ENCODE measurements at regions not wholly inside any gene's neighbourhood (a gene's known extent, or its start where the extent isn't known, plus 50 kb on each side); places are given as distances from the start of the nearest gene placed in this dataset.

DNA sequence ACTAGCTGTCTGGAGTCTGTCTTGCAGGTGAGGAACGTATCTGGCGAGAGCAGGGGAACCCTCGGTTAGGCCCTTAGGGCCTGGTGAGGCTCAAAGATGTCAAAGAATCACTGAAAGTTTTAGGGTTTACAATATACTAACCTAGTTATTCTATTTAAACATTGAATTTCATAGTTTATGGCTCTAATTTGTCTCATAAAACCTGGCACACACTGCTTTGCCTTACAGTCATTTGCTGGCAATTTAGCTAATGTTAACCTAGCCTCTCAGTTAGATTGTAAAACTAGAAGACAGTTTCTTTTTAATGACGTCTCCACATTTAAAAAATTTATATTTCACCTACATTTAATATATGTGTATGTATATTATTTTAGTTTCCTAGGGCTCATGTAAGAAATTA is 89.6 kb upstream of the DOCK10 start:
- TF ChIP-seq, protein P1, sequence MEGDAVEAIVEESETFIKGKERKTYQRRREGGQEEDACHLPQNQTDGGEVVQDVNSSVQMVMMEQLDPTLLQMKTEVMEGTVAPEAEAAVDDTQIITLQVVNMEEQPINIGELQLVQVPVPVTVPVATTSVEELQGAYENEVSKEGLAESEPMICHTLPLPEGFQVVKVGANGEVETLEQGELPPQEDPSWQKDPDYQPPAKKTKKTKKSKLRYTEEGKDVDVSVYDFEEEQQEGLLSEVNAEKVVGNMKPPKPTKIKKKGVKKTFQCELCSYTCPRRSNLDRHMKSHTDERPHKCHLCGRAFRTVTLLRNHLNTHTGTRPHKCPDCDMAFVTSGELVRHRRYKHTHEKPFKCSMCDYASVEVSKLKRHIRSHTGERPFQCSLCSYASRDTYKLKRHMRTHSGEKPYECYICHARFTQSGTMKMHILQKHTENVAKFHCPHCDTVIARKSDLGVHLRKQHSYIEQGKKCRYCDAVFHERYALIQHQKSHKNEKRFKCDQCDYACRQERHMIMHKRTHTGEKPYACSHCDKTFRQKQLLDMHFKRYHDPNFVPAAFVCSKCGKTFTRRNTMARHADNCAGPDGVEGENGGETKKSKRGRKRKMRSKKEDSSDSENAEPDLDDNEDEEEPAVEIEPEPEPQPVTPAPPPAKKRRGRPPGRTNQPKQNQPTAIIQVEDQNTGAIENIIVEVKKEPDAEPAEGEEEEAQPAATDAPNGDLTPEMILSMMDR (IDR thresholded peaks at IDR 0.05; ENCODE audit: extremely low read depth, missing control alignments), result no peak
- DNase-seq (ENCODE audit: low spot score), result no peak

DNA sequence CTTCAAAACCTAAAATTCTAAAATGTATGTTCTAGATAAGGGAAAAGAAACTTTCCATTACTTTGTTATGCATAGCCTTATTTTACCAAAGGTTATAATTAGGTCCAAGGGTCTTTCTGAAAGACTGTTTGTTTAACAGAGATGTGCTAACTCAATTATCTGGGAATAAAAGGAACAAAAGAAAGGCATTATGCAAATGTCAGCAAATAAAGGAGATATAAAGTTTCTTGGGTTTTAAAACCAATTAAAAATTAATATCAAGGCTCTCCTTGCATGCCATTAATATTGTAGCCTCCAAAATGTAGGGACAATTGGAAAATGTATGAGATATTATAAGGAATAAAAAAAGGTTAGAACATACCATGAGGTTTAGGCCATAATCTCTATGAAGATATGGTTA is 87.8 kb upstream of the DOCK10 start:
- TF ChIP-seq, protein P1 (IDR thresholded peaks at IDR 0.05; ENCODE audit: extremely low read depth, missing control alignments), result no peak
- DNase-seq (ENCODE audit: low spot score), result no peak

DNA sequence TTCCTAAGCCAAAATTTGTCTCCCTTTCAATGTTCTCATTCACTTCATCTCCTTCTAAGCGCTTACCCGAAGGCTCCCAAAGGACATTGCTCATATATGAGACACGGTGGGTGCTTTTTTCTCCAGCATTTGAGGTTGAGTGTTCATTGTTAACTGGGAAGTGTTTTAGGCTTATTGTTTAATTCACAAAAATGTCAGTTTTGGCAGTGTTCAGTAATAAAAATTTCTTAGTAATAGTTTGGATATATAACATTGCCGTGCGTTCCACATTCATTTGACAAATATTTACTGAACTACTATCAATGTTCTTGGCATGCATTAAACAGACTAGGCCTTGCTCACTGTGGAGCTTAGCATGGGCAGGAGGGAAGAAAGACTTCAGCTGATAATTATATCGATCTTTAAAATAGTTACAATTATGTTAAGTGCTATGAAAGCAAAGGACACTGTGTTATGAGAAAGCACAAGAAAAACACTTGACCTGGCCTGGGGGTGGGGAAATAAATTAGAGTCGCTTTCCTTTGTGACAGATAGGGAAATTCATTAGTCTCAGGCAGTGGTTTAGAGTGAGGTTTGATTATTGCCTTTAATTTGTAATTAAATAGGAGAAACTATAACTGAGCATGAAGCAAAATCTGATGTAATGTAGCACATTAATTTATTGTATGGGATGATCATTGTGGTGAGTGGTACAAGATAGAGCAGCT is 82.2 kb upstream of the DOCK10 start:
- TF ChIP-seq, protein P1 (IDR thresholded peaks at IDR 0.05; ENCODE audit: extremely low read depth, missing control alignments), result no peak
- no peak for DNase-seq (ENCODE audit: low spot score)

DNA sequence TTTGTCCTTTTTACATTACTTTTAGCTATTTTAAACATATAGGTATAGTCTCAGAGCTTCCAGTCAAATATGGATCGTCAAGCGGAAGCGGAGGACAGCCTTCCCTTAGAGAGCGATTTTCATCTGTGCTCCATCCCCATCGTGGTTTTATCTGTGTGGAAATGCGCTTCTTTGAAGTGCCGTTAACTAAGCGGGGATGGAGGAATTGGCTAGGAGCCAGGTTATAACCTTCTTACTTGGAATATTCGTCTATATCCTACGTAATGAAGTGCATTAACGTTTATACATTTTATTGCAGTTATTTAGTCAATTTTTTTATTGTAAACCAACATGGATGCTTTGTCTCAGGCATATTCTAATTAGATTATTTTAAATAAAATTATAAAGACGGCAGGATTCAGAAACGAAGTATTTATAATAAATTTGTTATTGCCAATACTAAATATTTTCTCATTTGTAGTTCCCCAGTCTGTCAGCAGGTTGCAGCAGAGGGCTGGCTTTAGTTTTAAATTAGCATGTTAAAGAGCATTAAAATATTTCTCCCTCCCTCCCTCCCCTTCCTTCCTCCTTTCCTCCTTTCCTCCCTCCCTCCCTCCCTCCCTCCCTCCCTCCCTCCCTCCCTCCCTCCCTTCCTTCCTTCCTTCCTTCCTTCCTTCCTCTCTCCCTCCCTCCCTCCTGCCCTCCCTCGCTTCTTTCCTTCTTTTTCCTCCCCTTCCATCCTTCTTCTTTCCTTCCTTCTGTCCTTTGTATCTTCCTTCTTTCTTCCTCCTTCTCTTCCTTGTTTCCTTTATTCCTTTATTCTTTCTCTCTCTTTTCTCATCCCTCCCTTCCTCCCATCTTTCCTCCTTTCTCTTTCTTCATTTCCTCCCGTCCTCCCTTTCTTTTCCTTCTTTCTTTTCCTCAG is 80.6 kb upstream of the DOCK10 start:
- TF ChIP-seq, protein P1 (IDR thresholded peaks at IDR 0.05; ENCODE audit: extremely low read depth, missing control alignments), result peak; percentile 50
- DNase-seq (ENCODE audit: low spot score), result peak; percentile 15

DNA sequence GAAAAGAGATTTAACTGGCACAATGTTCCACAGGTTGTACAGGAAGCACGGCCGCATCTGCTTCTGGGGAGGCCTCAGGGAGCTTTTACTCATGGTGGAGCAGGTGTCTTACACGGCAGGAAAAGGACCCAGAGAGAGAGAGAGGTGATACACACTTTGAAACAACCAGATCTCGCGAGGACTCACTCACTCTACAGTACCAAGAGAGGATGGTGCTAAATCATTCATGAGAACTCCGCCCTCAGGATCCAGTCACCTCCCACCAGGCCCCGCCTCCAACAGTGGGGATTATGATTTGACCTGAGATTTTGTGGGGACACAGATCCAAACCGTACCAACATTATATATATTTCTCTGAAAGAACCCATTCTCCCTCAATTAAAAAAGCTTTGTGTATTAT is 79.7 kb upstream of the DOCK10 start:
- DNase-seq (ENCODE audit: low spot score), result no peak
- TF ChIP-seq, protein P1 (IDR thresholded peaks at IDR 0.05; ENCODE audit: extremely low read depth, missing control alignments), result no peak

DNA sequence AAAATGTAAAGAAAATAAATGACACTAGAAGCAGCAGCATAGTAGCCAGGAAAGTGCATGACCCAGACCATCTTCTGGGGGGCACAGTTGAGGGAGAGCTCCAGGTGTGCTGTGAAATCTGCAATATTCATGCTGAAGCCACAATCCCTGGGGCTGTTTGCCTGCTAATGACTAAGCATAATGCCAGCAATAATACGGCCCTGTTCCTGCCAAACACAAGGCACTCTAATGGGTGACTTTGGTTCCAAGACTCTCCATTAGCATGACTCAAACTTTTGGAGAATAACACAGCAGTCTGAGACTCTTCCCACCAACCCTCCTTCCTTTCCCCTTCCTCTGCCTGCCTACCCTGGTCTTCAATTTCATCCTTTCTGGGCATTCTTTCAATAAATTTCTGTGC is 77.9 kb upstream of the DOCK10 start:
- TF ChIP-seq, protein P1 (IDR thresholded peaks at IDR 0.05; ENCODE audit: extremely low read depth, missing control alignments), result no peak
- no peak for DNase-seq (ENCODE audit: low spot score)

DNA sequence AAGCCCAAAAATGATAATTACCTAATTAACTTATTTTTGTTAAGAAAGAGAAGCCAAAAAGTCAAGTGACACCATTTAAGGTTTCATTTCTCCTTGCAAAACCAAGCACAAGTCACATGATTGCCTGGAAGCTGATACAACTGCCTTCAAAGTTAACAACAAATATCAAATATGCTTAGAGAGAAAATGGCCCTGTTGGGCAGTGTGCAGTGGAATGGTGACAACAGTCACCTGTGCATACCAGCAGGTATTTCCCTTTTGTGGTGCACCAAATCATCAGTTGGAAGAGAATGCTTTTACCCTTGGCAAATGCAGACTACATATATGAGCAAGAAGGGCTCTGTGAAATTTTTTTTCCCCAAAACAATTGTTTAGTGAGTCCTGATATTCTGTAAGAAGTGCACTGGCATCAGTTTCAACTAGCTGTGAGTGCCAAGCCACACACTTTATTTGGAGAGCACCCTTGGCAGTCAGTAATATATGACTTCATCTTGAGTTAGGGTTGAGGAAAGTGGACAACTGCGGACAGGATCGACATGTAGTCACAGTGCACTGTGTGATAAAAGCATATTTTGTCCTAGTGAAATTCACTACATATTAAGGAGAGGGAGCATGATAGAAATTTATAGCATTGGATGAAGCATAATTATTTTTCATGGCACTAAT is 74.9 kb upstream of the DOCK10 start:
- no peak for DNase-seq (ENCODE audit: low spot score)
- TF ChIP-seq, protein P1 (IDR thresholded peaks at IDR 0.05; ENCODE audit: extremely low read depth, missing control alignments), result no peak
